ENCODE measurements at regions not wholly inside any gene's neighbourhood (a gene's known extent, or its start where the extent isn't known, plus 50 kb on each side); places are given as distances from the start of the nearest gene placed in this dataset.

DNA sequence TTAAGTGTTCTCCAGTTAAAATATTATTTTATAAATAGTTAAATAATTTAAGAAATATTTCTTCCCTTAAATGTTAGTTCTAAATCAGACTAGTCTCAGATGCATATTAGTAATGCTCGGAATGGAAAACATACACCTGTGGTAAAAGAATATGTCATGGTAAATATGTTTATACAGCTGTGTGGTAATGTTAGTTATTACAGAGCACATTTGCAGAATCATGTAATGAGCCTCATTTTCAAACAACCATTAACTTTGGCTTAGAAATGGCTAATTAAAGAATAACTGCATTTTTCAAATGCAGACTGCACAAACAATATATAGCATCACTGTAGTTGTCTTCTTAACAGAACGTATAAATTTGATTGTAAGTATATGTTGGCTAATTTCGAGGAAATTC, 90.3 kb downstream of the DISP1 start:
- TF ChIP-seq, protein P1, sequence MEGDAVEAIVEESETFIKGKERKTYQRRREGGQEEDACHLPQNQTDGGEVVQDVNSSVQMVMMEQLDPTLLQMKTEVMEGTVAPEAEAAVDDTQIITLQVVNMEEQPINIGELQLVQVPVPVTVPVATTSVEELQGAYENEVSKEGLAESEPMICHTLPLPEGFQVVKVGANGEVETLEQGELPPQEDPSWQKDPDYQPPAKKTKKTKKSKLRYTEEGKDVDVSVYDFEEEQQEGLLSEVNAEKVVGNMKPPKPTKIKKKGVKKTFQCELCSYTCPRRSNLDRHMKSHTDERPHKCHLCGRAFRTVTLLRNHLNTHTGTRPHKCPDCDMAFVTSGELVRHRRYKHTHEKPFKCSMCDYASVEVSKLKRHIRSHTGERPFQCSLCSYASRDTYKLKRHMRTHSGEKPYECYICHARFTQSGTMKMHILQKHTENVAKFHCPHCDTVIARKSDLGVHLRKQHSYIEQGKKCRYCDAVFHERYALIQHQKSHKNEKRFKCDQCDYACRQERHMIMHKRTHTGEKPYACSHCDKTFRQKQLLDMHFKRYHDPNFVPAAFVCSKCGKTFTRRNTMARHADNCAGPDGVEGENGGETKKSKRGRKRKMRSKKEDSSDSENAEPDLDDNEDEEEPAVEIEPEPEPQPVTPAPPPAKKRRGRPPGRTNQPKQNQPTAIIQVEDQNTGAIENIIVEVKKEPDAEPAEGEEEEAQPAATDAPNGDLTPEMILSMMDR (IDR thresholded peaks at IDR 0.05) = no peak
- no peak for TF ChIP-seq POLR2AphosphoS5 (IDR thresholded peaks at IDR 0.05; ENCODE audit: insufficient read depth in 1 of 2, low read depth in 1 of 2)
- no peak for TF ChIP-seq POLR2A (IDR thresholded peaks at IDR 0.05)

Data from vagina (tissue), 2 donors.